ENCODE measurements at regions not wholly inside any gene's neighbourhood (a gene's known extent, or its start where the extent isn't known, plus 50 kb on each side); places are given as distances from the start of the nearest gene placed in this dataset.

DNA sequence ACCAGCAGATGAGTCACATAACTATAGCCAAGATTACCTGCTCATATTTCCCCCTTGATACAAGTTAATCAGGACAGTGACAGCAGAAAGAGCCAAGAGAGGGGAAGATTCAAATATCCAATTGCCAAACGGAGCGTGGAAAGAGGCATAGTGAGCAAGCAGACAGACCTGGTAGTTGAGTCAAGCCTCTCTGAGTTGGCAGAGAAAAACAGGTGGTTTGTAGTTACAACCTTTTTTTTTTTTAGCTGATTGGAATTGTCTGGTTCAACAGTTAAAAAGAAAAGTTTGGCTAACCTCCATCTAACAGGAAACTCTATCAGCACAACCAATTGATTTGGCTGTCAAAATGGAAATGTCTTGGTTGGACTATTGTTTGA is 272.1 kb downstream of the TLE1 start:
- Mint-ChIP-seq H3K27ac (no peak overlapping the region), H3K4me1 (no peaks in the 10 kb centered on the region), H3K4me3 (no peak overlapping the region), H3K36me3 (ENCODE audit: insufficient read depth in 1 of 3, low read depth in 3 of 3) (peaks cover 0 to 11% (median 0%) of the 10 kb centered on the region in 3 experiments; a peak in 1 of 7 replicates), H3K9me3 (peaks cover 11 to 14% of the 10 kb centered on the region in 2 experiments), H3K27me3 (ENCODE audit: low read depth) (no peaks in the 10 kb centered on the region)
- Histone ChIP-seq H2BK120ac (ENCODE audit: low read depth, low read length, poor library complexity, severe bottlenecking) (no peak overlapping the region), H4K5ac (ENCODE audit: insufficient read length, low read depth, low read length) (no peak overlapping the region), H3K14ac (ENCODE audit: insufficient read depth, low read length) (no peak overlapping the region), H4K8ac (replicated peaks; ENCODE audit: insufficient read length, low read depth, low read length) (no peak overlapping the region), H3K9me3 (ENCODE audit: control insufficient read depth, low read depth, low read length) (no peaks in the 10 kb centered on the region), H3K27ac (ENCODE audit: insufficient read length, low read depth, low read length) (no peak overlapping the region), H3K79me2 (ENCODE audit: insufficient read depth, low read length) (no peaks in the 10 kb centered on the region), H3K9ac (ENCODE audit: extremely low read depth, insufficient read length, low read length) (no peak overlapping the region), H3K79me1 (ENCODE audit: insufficient read depth, low read depth, low read length, poor library complexity, severe bottlenecking) (no peaks in the 10 kb centered on the region), H2BK12ac (ENCODE audit: insufficient read length, low read depth, low read length) (no peak overlapping the region), H3K23me2 (ENCODE audit: insufficient read length, low read depth, low read length, poor library complexity, severe bottlenecking) (no peaks in the 10 kb centered on the region), H3K4me2 (ENCODE audit: insufficient read depth, insufficient read length, low read length) (no peak overlapping the region), H3K18ac (ENCODE audit: insufficient read length, low read depth, low read length) (no peak overlapping the region), H3K56ac (ENCODE audit: insufficient read length, low read depth, low read length) (no peak overlapping the region), H4K20me1 (ENCODE audit: control insufficient read depth, insufficient read depth, insufficient read length) (no peaks in the 10 kb centered on the region), H2AK5ac (ENCODE audit: insufficient read length, low read length) (no peak overlapping the region), H4K91ac (ENCODE audit: insufficient read length, low read depth, low read length) (no peak overlapping the region), H2AFZ (ENCODE audit: low read length) (no peak overlapping the region), H3T11ph (ENCODE audit: low read length) (no peak overlapping the region), H2BK5ac (ENCODE audit: insufficient read length, low read length) (no peak overlapping the region), H2BK15ac (ENCODE audit: low read depth, low read length) (no peak overlapping the region), H3K4ac (ENCODE audit: low read depth, low read length) (no peak overlapping the region), H2BK20ac (ENCODE audit: low read depth, low read length, poor library complexity, severe bottlenecking) (no peak overlapping the region), H3K4me1 (ENCODE audit: insufficient read depth, low read length) (no peaks in the 10 kb centered on the region), H3K23ac (ENCODE audit: insufficient read length, low read depth, low read length) (no peak overlapping the region), H3K27me3 (ENCODE audit: insufficient read depth, low read length) (no peaks in the 10 kb centered on the region)
- no CpG with 5 or more reads among the region's 2 CpGs for WGBS (ENCODE audit: extremely low coverage, insufficient read length, low lambda C conversion rate)
- TF ChIP-seq, protein P1, sequence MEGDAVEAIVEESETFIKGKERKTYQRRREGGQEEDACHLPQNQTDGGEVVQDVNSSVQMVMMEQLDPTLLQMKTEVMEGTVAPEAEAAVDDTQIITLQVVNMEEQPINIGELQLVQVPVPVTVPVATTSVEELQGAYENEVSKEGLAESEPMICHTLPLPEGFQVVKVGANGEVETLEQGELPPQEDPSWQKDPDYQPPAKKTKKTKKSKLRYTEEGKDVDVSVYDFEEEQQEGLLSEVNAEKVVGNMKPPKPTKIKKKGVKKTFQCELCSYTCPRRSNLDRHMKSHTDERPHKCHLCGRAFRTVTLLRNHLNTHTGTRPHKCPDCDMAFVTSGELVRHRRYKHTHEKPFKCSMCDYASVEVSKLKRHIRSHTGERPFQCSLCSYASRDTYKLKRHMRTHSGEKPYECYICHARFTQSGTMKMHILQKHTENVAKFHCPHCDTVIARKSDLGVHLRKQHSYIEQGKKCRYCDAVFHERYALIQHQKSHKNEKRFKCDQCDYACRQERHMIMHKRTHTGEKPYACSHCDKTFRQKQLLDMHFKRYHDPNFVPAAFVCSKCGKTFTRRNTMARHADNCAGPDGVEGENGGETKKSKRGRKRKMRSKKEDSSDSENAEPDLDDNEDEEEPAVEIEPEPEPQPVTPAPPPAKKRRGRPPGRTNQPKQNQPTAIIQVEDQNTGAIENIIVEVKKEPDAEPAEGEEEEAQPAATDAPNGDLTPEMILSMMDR (conservative IDR thresholded peaks at IDR 0.05): no peak
- DNase-seq: no peak

Data from H9 (cell line).